K562 (cell line): ENCODE measurements at regions not wholly inside any gene's neighbourhood (a gene's known extent, or its start where the extent isn't known, plus 50 kb on each side); places are given as distances from the start of the nearest gene placed in this dataset.

Experiments used
- ATAC-seq: fragments of 200-7000 bp; cut with Tn5 transposase; 3 replicates; pipeline ENCODE4 v1.9.1; 2020; ENCODE audit warnings: moderate library complexity
- BruUV-seq: library from RNA; stranded (reverse); fragments of 400-500 nt; replicated peaks from 2 replicates; lab custom pipeline; 2021; lab: Mats Ljungman, UMichigan
- CTCF ChIA-PET: fragments of 300-600 bp; formaldehyde crosslinking; extraction: SDS; loops from one replicate; lab custom pipeline; 2021; ENCODE audit warnings: low intra/inter-chr PET ratio; lab: Yijun Ruan, JAX
- POLR2A ChIA-PET: fragments of 300-600, 350-650 bp; sonication (Branson Sonifier 250); formaldehyde crosslinking; extraction: SDS; loops from one replicate; lab custom pipeline; 2021; ENCODE audit warnings: antibody characterized with exemption, inconsistent platforms; lab: Yijun Ruan, JAX
- DNase-seq, 4 experiments: peaks; one replicate each; pipeline versions ENCODE4 v3.0.0 to v3.0.0-alpha.2; 2011 to 2018; ENCODE audit warnings: low spot score in 3 of 4, mixed read lengths in 3 of 4; ENCODE audit errors: extremely low read depth in 1 of 4
- FAIRE-seq: peaks from 2 replicates; lab custom pipeline; 2011; peaks lifted over from hg19 to GRCh38; lab: Jason Lieb, UNC
- H2AFZ ChIP-seq: 2 replicates; pipeline ENCODE4 v1.6.0; 2011; ENCODE audit warnings: low read depth, low read length, control low read depth, inconsistent platforms
- H3K27ac ChIP-seq: fragments of 200-600 bp; 3 replicates; pipeline ENCODE4 v1.8.0; 2011; ENCODE audit warnings: low read depth, mild to moderate bottlenecking, control low read depth, inconsistent platforms, low read length, moderate library complexity, mixed read lengths; ENCODE audit errors: extremely low read depth
- H3K27me3 ChIP-seq, 2 experiments: fragments of 300-600 bp in 1 of 2; 2 replicates in 1 of 2; 3 replicates in 1 of 2; pipeline versions ENCODE4 v1.6.0 to v1.8.0; 2011; ENCODE audit warnings: inconsistent platforms in 2 of 2, low read length in 2 of 2, mild to moderate bottlenecking in 1 of 2, mixed read lengths in 1 of 2, moderate library complexity in 1 of 2; ENCODE audit not compliant: control insufficient read depth in 2 of 2, insufficient read depth in 2 of 2
- H3K36me3 ChIP-seq: fragments of 300-600 bp; 3 replicates; pipeline ENCODE4 v1.8.0; 2011; ENCODE audit warnings: mild to moderate bottlenecking, low read length, inconsistent platforms; ENCODE audit not compliant: control insufficient read depth, insufficient read depth
- H3K4me1 ChIP-seq, 2 experiments: fragments of 200-600 bp in 1 of 2; replicated peaks in 1 of 2; 2 replicates in 1 of 2; 3 replicates in 1 of 2; pipeline versions ENCODE4 v1.5.1 to v1.8.0; 2011; ENCODE audit warnings: inconsistent platforms in 2 of 2, low read length in 2 of 2, mild to moderate bottlenecking in 1 of 2, mixed read lengths in 1 of 2, moderate library complexity in 1 of 2; ENCODE audit not compliant: control insufficient read depth in 2 of 2, insufficient read depth in 2 of 2
- H3K4me2 ChIP-seq: 2 replicates; pipeline ENCODE4 v1.6.1; 2011; ENCODE audit warnings: low read length, control low read depth, inconsistent platforms, mixed read lengths; ENCODE audit not compliant: insufficient read depth
- H3K4me3 ChIP-seq: fragments of 200-600 bp; sonication (generic), shearing (Covaris generic); 2 replicates; pipeline ENCODE4 v1.5.1; 2016; ENCODE audit warnings: control low read depth, inconsistent platforms
- H3K79me2 ChIP-seq: fragments of 200-600 bp; 3 replicates; pipeline ENCODE4 v1.8.0; 2011; ENCODE audit warnings: low read length, inconsistent platforms; ENCODE audit not compliant: control insufficient read depth, insufficient read depth
- H3K9ac ChIP-seq, 2 experiments: 2 replicates each; pipeline versions ENCODE4 v1.6.0 to v1.6.1; 2011; ENCODE audit warnings: low read depth in 2 of 2, low read length in 2 of 2, control low read depth in 1 of 2, inconsistent platforms in 1 of 2, mild to moderate bottlenecking in 1 of 2, mixed read lengths in 1 of 2; ENCODE audit not compliant: insufficient read depth in 1 of 2
- H3K9me1 ChIP-seq: one replicate; pipeline ENCODE4 v1.6.0; 2011; ENCODE audit warnings: inconsistent platforms, mild to moderate bottlenecking, low read length, moderate library complexity; ENCODE audit not compliant: control insufficient read depth, insufficient read depth
- H3K9me3 ChIP-seq: replicated peaks from 2 replicates; pipeline ENCODE4 v1.5.1; 2011; ENCODE audit warnings: low read depth, low read length, inconsistent platforms; ENCODE audit not compliant: control insufficient read depth, insufficient read depth
- H4K20me1 ChIP-seq: replicated peaks from 2 replicates; pipeline ENCODE4 v1.6.1; 2011; ENCODE audit warnings: low read length, inconsistent platforms, mixed read lengths; ENCODE audit not compliant: control insufficient read depth, insufficient read depth
- C11orf30 ChIP-seq: fragments of 450-650 bp; IDR thresholded peaks from 2 replicates; pipeline ENCODE4 v1.6.1; 2016; ENCODE audit warnings: low read depth, mild to moderate bottlenecking
- CGGBP1 ChIP-seq: fragments of 250-450 bp; sonication (Bioruptor Pico); IDR thresholded peaks from 2 replicates; pipeline ENCODE4 v1.9.0; 2021; ENCODE audit warnings: mild to moderate bottlenecking
- ETV1 ChIP-seq: fragments of 450-650 bp; conservative IDR thresholded peaks from 2 replicates; pipeline ENCODE4 v1.6.1; 2016; ENCODE audit warnings: missing genetic modification characterization, control low read depth, low read depth, missing compliant biosample characterization
- FOXA3 ChIP-seq, 2 experiments: fragments of 450-650 bp in 1 of 2; sonication (generic) in 1 of 2; formaldehyde crosslinking; IDR thresholded peaks in 1 of 2; conservative IDR thresholded peaks in 1 of 2; 2 replicates each; pipeline versions ENCODE4 v1.4.0 to v1.8.0; 2020 to 2022; ENCODE audit warnings: mild to moderate bottlenecking in 2 of 2, missing genetic modification reagents in 1 of 2
- FOXK1 ChIP-seq: sonication (generic); formaldehyde crosslinking; IDR thresholded peaks from 2 replicates; pipeline ENCODE4 v1.8.0; 2022; ENCODE audit warnings: missing genetic modification reagents, mild to moderate bottlenecking, borderline replicate concordance
- MCM7 ChIP-seq, 2 experiments: fragments of 450-650 bp; IDR thresholded peaks; 2 replicates each; pipeline ENCODE4 v1.6.1; 2016 to 2018
- MEF2D ChIP-seq: conservative IDR thresholded peaks from 2 replicates; pipeline ENCODE4 v1.6.1; 2016; ENCODE audit warnings: low read depth, missing genetic modification characterization, missing compliant biosample characterization
- NCOA6 ChIP-seq: fragments of 450-650 bp; IDR thresholded peaks from 2 replicates; pipeline ENCODE4 v1.6.1; 2017; ENCODE audit warnings: mild to moderate bottlenecking
- SRSF7 ChIP-seq: fragments of 200-400 bp; formaldehyde crosslinking; optimal IDR thresholded peaks from 2 replicates; pipeline ENCODE3; 2017; ENCODE audit warnings: mild to moderate bottlenecking, low read depth, low read length
- SRSF9 ChIP-seq: fragments of 200-400 bp; formaldehyde crosslinking; IDR thresholded peaks from 2 replicates; pipeline ENCODE4 v1.6.1; 2017; ENCODE audit warnings: low read depth, low read length, borderline replicate concordance
- STAG1 ChIP-seq: sonication (generic); formaldehyde crosslinking; IDR thresholded peaks from 2 replicates; pipeline ENCODE4 v1.5.0; 2020; ENCODE audit warnings: missing genetic modification reagents, borderline replicate concordance
- ZNF24 ChIP-seq: fragments of 450-650 bp; IDR thresholded peaks from 2 replicates; pipeline ENCODE4 v1.6.1; 2016
- ZNF324 ChIP-seq: fragments of 250-450 bp; sonication (Bioruptor Pico); IDR thresholded peaks from 2 replicates; pipeline ENCODE4 v1.4.0; 2020; ENCODE audit warnings: mild to moderate bottlenecking
- ZNF507 ChIP-seq: conservative IDR thresholded peaks from 2 replicates; pipeline ENCODE4 v1.6.1; 2017; ENCODE audit warnings: missing genetic modification characterization, missing compliant biosample characterization
- ZSCAN29 ChIP-seq: fragments of 450-650 bp; IDR thresholded peaks from 2 replicates; pipeline ENCODE4 v1.6.1; 2017
- WGBS: fragments of 100-300 bp; shearing (Covaris generic); methylation state at CpG from one replicate; pipeline ENCODE4 v1.1.6; 2016; ENCODE audit warnings: low coverage, mixed read lengths; ENCODE audit not compliant: insufficient coverage; ENCODE audit errors: missing lambda C conversion rate; 5-methylcytosine and 5-hydroxymethylcytosine counted together
- in situ Hi-C: fragments of 300-500 bp; cut with MboI; formaldehyde crosslinking; loops from 4 replicates; pipeline ENCODE4 v1.15.0; 2018; ENCODE audit warnings: inconsistent platforms, mixed read lengths
- intact Hi-C: fragments of 100-400 bp; cut with micrococcal nuclease; formaldehyde crosslinking; loops from 2 replicates; pipeline ENCODE4 v1.14.2; 2022
- TF ChIP-seq, protein P1 (sequence below): IDR thresholded peaks from 2 replicates; pipeline ENCODE4 v1.6.1; 2012; ENCODE audit warnings: low read depth, low read length, improper control_type of control experiment, borderline replicate concordance

DNA sequence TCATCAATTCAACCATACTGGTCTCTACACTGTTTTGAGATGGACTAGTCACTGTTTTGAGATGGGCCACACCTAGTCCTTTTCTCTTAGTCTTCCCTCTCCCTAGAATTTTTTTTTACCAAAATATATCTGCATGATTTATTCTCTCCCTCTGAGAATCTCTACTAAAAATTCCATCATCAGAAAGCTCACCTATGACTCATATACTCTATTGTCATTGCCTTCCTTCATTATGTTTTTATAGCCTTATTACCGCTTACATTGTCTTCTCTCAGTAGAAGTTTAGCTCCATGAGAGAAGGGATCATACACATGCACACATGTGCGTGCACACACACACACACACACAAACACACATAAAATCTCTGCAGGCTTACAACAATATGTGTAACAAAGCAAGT lies 303.6 kb downstream of the PCDH10 start:
- ATAC-seq: no peak
- Histone ChIP-seq H3K27me3 (no peaks in the 10 kb centered on the region), H3K79me2 (no peaks in the 10 kb centered on the region), H3K4me1 (no peaks in the 10 kb centered on the region), H3K27ac (no peak overlapping the region), H3K9me1 (no peaks in the 10 kb centered on the region), H2AFZ (no peak overlapping the region), H3K4me2 (no peak overlapping the region), H3K9me3 (no peaks in the 10 kb centered on the region), H3K4me3 (no peak overlapping the region), H3K36me3 (no peaks in the 10 kb centered on the region), H3K9ac (no peak overlapping the region), H4K20me1 (no peaks in the 10 kb centered on the region)
- WGBS: 15% methylated on average over 2 of the region's 2 CpGs
- BruUV-seq: no TSS peak
- no peak for TF ChIP-seq FOXA3 (CRISPR knock-in tag; conservative IDR thresholded peaks at IDR 0.05 in 1 of 2, IDR thresholded peaks at IDR 0.05 in 1 of 2)
- DNase-seq: no peak
- ChIA-PET CTCF (no interaction called here), POLR2A (no interaction called here)
- in situ Hi-C loops: no loop called here
- intact Hi-C loops: no loop called here
- FAIRE-seq: no peak

GRCh38 chr4:133450813-133451212 lies 301.7 kb downstream of the PCDH10 start:
- TF ChIP-seq ETV1 (tag) (no peak), NCOA6 (no peak), SRSF7 (no peak), MEF2D (tag) (no peak), CGGBP1 (CRISPR knock-in tag) (no peak), MCM7 (IDR thresholded peaks at IDR 0.05) (no peak), FOXK1 (CRISPR knock-in tag) (no peak), ZNF507 (no peak), ZSCAN29 (no peak), SRSF9 (no peak), ZNF24 (no peak), ZNF324 (no peak), C11orf30 (no peak), STAG1 (CRISPR knock-in tag) (no peak)
- TF ChIP-seq, protein P1, sequence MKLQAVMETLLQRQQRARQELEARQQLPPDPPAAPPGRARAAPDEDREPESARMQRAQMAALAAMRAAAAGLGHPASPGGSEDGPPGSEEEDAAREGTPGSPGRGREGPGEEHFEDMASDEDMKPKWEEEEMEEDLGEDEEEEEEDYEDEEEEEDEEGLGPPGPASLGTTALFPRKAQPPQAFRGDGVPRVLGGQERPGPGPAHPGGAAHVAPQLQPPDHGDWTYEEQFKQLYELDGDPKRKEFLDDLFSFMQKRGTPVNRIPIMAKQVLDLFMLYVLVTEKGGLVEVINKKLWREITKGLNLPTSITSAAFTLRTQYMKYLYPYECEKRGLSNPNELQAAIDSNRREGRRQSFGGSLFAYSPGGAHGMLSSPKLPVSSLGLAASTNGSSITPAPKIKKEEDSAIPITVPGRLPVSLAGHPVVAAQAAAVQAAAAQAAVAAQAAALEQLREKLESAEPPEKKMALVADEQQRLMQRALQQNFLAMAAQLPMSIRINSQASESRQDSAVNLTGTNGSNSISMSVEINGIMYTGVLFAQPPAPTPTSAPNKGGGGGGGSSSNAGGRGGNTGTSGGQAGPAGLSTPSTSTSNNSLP: no peak
- in situ Hi-C loops: no loop called here
- Histone ChIP-seq H4K20me1 (no peaks in the 10 kb centered on the region), H3K9me1 (no peaks in the 10 kb centered on the region), H3K79me2 (no peaks in the 10 kb centered on the region), H3K36me3 (no peaks in the 10 kb centered on the region), H3K9me3 (no peaks in the 10 kb centered on the region), H3K4me2 (no peak overlapping the region), H3K4me1 (no peaks in the 10 kb centered on the region), H3K9ac (no peak overlapping the region), H3K27me3 (no peaks in the 10 kb centered on the region), H2AFZ (no peak overlapping the region), H3K4me3 (no peak overlapping the region), H3K27ac (no peak overlapping the region)
- ATAC-seq (no peak), FAIRE-seq (no peak), DNase-seq (no peak)
- CTCF ChIA-PET: no interaction called here
- BruUV-seq: no TSS peak
- 17% methylated on average over 17 of the region's 17 CpGs for WGBS
- POLR2A ChIA-PET: no interaction called here
- intact Hi-C loops: no loop called here
